Stimulated activated CD4-positive, alpha-beta T cell treated with anti-CD3 and anti-CD28 coated beads, TNF-alpha, amount 100 ng/mL, for 48 hours (primary cell): ENCODE measurements at regions not wholly inside any gene's neighbourhood (a gene's known extent, or its start where the extent isn't known, plus 50 kb on each side); places are given as distances from the start of the nearest gene placed in this dataset.
A peak's percentile ranks its signal among the peaks of the same experiment; 100 is the strongest.
"Not testable (repeated sequence)": the region's sequence is repeated elsewhere in the genome, so short reads cannot be mapped to it uniquely, and the experiment has no call there.

ENCODE experiments used
- DNase-seq, 3 donors: peaks; one replicate each; pipeline ENCODE4 v3.0.0-alpha.2; 2020; ENCODE audit warnings: low read depth in 3 of 3

- DNase-seq, result not testable (repeated sequence)
These were observed 111.6 kb downstream of the CRLF3 start for GRCh38 chr17:30712859-30713258.

- DNase-seq, result not testable (repeated sequence)
These were observed 112.6 kb downstream of the CRLF3 start for GRCh38 chr17:30711626-30712507.

DNA sequence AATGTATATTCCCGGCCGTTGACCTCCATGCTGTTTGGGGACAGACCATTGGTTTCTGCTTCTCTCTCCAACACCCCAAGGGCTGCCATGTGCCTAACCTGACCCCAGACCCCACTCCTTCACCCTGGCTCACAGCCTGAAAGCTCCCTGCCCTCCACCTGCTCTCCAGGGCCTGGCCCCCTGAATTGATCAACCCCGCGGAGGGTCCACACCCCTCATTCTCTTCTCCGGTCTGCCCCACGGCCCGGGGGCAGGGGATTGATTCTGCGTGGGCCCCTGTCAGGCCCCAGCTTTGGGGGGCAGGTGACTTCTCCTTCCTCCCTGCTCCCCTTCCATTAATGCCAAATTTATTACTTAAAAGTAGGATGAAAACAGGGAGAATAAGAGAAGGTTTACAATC, 113.3 kb downstream of the CRLF3 start:
- not testable (repeated sequence) for DNase-seq

DNA sequence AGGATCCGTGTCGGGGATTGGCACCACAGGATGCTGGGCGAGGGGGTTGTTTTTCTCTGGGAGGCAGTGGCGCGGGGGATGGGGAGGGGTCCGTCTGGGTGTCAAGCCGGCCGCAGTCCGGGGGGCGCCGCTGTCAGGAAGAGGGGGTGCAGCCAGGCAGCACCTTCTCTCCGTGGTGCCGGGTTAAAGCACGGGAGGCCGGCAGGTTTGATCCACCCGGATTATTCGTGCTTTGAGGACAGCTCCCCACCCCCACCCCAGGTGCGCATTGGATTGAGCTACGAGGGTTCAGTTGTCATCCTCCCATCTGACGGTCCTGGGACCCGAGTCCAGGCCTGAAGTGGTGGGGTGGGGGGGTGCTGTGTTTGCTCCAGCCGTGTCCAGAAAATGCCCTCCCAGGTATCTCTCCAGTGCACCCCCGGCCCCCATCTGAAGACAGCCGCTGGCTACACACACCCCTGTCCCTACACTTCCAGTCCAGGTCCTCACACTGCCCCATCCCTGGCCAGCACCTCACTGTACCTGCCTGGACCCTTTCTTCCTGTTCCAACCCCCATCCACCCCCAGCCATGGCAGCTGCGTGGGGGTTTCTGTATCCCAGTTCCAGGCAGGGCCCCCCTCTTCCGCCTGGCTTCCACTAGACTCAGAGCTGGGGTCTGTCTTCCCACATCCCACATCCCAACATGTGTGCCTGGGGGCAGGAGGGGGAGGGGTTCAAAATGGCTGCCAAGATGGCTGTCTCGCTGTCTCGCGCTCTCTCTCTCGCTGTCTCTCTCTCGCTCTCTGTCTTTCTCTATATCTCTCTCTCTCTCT, 114.0 kb downstream of the CRLF3 start:
- DNase-seq, result not testable (repeated sequence)

DNA sequence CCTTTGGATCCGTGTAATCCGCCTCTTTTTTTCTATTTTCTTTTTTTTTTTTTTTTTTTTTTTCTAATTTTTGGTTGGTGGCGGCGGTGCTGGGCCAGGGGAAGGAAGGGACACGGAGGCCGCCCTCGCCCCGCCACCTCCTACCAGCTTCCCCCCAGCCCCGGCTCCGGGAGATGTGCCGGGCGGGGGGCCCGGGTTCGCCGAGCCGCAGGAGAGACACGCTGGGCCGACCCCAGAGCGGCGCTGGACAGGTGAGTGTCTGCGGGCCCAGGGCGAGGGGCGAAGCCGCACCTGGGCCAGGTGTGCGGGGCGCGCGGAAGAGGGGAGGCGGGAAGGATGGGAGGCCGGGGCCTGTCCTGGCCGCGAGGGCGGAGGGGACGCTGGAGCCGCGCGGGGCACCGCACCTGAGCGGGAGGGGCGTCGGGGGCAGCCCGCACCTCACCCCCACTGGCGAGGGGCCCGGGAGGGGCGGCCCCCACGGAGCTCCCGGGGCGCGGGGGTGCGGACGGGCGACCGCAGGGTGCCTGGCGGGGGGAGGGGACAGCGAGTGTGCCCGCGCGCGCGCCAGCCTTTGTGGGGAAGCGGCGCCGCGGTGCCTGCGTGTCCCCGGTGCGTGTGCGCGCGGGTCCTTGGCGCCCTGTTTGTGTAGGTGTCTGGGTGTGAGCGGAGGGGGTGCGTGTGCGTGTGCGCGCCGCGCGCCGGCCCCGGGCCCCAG, 114.8 kb downstream of the CRLF3 start:
- DNase-seq, result not testable (repeated sequence)

DNA sequence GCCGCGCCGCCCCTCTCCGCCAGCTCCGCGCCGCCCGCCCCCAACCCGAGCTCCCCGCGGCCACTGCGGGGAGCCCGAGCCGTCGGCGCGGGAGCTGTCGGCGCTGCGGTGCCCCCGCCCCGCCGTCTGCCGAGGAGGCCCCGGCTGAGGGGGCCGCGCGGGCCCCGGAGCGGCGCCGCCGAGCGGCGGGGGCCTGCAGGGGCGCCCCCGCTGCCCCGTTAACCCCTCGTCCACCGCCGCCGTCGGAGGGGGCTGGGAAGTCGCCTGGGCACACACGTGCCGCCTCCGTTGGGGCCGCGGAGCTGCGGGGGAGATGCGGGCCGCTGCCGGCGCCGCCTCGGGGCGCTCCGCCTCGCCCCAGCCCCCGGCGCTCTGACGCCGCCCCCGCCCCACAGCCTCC, 115.4 kb downstream of the CRLF3 start:
- DNase-seq, result not testable (repeated sequence)

DNA sequence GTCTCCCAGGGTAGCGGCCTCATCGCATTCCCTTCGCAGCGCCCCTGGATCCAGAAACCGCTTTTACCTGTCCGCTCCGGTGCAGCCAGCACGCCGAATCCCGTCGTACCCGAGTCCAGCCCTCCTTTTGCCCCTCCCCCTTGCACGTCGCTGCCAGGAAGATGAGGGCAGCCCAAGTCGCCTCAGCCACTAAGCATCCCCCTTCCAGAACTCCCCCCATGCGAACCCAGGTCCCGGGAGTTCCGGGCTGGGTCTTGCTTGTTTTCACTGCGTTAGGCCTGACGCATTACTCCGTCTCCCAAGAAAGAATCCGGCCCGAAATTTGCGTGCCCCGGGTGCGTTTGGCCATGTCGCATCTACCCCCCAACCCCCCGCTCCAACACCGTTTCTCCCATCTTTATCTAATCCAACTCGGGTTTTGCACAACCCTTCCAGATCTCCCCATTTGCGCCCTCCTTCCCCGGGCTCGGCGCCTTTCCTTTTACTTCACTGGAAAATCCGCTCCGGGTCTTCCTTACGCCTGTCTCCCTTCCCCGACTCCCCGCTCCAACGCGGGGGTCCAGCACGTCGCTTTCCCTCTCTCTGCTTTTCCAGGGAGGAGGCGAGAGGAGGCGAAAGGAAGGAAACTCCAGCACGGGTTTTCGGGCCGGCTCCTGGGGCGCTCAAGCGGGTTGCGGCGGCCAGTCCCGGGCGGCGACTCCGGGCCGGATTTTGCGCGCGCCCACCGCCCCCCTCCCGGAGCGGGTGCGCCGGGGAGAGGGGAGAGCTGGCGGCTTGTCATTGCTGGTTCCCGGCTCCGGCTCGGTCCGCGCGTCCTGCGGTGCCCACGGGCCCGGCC, 116.0 kb downstream of the CRLF3 start:
- DNase-seq, result peak in 2 of 3 donors; percentile 46 to 64

DNA sequence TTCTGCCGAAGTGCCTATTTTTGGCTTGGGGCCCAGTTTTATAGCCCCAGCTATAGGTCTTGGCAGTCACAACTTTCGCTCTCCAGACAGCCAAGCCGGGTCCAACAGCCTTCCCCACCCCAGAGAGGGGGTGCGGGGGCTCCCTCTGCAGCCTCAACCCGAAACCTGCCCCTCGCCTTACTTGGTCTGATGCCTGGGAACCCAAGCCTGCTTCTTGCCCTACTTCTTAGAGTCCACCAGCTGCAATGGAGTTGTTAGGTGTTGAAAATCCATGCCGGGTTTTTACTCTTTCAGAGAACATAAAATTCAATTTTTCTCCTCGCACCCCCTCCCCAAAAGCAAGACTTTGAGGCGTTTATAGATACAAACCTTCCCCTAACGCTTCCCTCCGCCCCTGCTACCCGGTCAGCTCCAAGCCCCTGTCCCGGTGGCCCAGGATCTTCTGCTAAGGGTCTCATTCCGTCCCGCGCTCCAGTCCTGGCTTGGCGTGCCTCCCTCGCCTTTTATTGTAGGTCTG, 116.7 kb downstream of the CRLF3 start:
- DNase-seq, result not testable (repeated sequence)

GRCh38 chr17:30706461-30707335, 117.8 kb downstream of the CRLF3 start:
- not testable (repeated sequence) for DNase-seq

DNA sequence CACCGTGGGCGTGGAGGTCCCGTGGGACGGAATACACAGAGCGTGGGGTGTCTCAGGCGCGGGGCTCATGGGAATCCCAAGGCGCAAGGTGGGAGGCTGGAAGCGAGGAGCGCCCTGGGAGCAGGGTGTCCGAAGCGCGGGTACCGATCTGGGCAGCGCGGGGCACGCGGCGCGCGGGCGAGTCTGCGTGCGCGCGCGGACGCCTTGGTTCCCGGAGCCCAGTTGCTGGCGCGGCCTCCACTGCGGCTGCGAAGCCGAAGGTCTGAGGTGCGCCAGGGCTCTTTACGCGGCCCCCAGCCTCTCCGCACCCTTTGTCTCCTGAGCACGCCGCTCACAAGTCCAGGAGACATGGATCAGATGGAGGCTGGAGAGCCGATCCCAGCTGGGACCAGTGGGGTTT, 118.5 kb downstream of the CRLF3 start:
- not testable (repeated sequence) for DNase-seq

- no peak for DNase-seq
These were observed 122.9 kb downstream of the CRLF3 start for GRCh38 chr17:30701498-30701989.

DNA sequence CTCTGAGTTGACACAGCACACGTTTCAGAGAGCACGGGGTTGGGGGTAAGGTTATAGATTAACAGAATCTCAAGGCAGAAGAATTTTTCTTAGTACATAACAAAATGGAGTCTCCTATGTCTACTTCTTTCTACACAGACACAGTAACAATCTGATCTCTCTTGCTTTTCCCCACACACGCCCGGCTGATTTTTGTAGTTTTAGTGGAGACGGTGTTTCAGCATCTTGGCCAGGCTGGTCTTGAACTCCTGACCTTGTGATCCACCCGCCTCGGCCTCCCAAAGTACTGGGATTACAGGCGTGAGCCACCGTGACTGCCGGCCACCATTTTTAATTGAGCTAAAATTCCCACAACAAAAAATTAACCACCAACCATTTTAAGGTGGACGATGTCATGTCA, 123.7 kb downstream of the CRLF3 start:
- not testable (repeated sequence) for DNase-seq

- DNase-seq, result peak; percentile 51 to 54 (median 51)
These were observed 126.7 kb downstream of the CRLF3 start for GRCh38 chr17:30697619-30698460.

DNA sequence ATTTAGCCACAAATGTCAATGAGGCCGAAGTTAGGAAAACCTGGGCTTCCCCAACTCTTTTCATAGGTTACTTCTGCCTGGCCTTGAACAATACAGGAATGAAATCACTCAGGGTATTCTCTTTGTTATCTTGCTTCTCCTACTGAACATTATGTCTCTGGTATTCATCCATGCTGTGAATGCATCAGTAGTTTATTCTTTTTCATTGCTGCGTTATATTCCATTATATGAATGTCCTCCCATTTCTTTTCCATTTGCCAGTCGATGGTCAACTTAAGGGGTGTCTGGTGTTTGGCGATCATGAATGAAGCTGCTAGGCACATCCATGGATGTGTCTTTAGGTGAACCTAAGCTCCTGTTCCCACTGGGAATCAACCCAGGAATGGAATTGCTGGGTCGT, 128.3 kb downstream of the CRLF3 start:
- DNase-seq, result no peak

DNA sequence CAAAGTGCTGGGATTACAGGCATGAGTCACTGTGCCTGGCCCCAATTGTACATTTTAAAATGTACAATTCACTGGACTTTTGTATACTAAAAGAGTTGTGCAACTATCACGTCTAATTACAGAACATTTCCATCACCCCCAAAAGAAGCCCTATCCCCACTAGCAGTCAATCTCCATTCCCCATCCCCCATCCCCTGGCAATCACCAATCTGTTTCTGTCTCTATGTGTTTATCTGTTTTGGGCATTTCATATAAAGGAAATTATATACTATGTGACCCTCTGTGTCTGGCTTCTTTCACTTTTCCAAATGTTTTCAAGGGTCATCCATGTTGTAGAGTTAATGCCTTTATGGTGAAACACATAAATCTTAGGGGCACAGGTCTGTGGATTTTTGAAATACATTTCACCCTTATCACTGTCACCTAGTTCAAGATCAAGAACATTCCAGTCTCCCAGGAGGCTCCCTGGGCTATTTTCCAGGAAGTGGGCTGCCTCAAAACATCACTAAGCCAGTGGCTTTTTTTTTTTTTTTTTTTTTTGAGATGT, 129.2 kb downstream of the CRLF3 start:
- DNase-seq, result not testable (repeated sequence)

GRCh38 chr17:30693772-30694171, 130.7 kb downstream of the CRLF3 start:
- peak in 1 of 3 donors; percentile 24 for DNase-seq

DNA sequence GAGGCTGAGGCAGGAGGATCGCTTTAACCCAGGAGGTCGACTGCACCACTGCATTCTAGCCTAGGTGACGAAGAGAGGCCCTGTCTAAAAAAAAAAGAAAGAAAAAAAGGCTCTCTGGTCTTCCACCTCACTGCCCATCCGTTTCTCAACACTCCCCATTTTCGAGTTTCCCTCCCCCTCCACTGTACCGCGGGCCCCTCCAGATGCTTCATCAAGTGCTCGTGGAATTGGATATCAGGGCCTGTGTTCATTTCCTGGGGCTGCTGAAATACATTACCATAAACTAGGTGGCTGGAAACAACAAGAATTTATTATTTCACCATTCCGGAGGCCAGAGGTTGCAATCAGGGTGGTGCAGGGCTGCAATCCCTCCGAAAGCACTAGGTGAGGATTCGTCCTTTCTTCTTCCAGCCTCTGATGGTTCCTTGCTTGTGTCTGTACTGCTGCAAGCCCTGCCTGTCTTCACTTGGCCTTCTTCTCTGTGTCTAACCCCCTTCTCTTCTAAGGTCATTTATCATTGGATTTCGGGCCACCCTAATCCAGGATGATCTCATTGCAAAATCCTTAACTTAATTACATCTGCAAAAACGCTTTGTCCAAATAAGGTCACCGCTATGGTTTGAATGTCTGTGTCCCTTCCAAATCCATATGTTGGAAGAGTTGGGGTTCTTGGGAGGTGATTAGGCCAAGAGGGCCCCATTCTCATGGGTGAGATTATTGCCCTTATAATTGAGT, 135.1 kb downstream of the CRLF3 start:
- not testable (repeated sequence) for DNase-seq
